ENCODE measurements at regions not wholly inside any gene's neighbourhood (a gene's known extent, or its start where the extent isn't known, plus 50 kb on each side); places are given as distances from the start of the nearest gene placed in this dataset.

GRCh38 chr17:31609331-31609730 lies 217.9 kb downstream of the RAB11FIP4 start:
- TF ChIP-seq EP300 (IDR thresholded peaks at IDR 0.05) (no peak), POLR2A (IDR thresholded peaks at IDR 0.05) (no peak)
